ENCODE measurements at regions not wholly inside any gene's neighbourhood (a gene's known extent, or its start where the extent isn't known, plus 50 kb on each side); places are given as distances from the start of the nearest gene placed in this dataset.
"Not testable (repeated sequence)": the region's sequence is repeated elsewhere in the genome, so short reads cannot be mapped to it uniquely, and the experiment has no call there.

GRCh38 chr1:4489992-4490391, 164.4 kb upstream of the AJAP1 start:
- not testable (repeated sequence) for H3K27ac Mint-ChIP-seq, H3K4me3 Mint-ChIP-seq, H3K4me1 Mint-ChIP-seq, ATAC-seq, H3K36me3 Mint-ChIP-seq, H3K9me3 Mint-ChIP-seq
- peaks cover 41% of the 10 kb centered on the region for H3K27me3 Mint-ChIP-seq

DNA sequence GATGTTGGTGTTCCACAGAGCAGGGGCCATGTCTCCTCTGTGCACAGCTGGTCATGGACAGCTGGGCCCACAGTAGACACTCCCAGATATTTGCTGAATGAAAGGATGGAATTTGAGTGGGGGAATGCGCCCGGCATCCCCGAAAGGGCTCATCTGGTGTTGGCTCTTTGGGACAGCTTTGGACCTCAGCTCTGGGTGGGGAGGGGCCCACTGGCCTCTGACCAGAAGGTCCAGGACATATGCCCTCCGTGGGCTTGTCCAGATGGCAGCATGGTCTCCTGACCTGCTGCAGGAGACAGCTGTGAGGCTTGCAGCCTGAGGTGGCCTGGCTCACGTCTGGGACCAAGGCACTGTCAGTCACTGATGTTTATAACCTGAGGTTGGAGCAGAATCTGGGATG, 160.4 kb upstream of the AJAP1 start:
- H3K9me3 Mint-ChIP-seq: peaks cover 5% of the 10 kb centered on the region
- H3K27me3 Mint-ChIP-seq: peaks cover 20% of the 10 kb centered on the region
- H3K36me3 Mint-ChIP-seq: no peaks in the 10 kb centered on the region
- no peaks in the 10 kb centered on the region for H3K4me1 Mint-ChIP-seq
- no peak overlapping the region for H3K27ac Mint-ChIP-seq
- H3K4me3 Mint-ChIP-seq: no peak overlapping the region
- ATAC-seq: no peak

DNA sequence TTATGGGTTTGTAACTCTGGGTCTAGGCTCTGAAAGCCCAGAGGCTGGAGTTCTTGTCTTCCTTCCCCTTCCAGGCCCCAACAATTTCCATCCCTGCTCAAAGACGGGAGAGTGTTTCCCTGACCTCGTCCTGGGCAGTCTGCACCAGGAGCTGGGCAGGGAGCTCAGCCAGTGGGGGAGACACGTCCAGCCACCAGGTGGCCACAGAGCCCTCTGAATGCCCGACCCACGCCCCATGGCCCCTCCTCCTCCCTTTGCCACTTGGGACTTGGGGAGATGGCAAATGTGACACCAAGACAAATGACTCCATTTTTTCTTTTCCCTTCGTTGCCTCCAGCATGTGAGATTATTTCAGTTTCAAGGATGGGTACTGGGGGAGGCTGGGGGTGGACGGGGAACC, 159.9 kb upstream of the AJAP1 start:
- no peaks in the 10 kb centered on the region for H3K36me3 Mint-ChIP-seq
- no peak for ATAC-seq
- peaks cover 20% of the 10 kb centered on the region for H3K27me3 Mint-ChIP-seq
- no peak overlapping the region for H3K4me3 Mint-ChIP-seq
- H3K9me3 Mint-ChIP-seq: peaks cover 5% of the 10 kb centered on the region
- H3K27ac Mint-ChIP-seq: no peak overlapping the region
- H3K4me1 Mint-ChIP-seq: no peaks in the 10 kb centered on the region

- no peak overlapping the region for H3K27ac Mint-ChIP-seq
- H3K4me1 Mint-ChIP-seq: no peaks in the 10 kb centered on the region
- no peak for ATAC-seq
- peaks cover 5% of the 10 kb centered on the region for H3K9me3 Mint-ChIP-seq
- H3K27me3 Mint-ChIP-seq: peaks cover 20% of the 10 kb centered on the region
- no peak overlapping the region for H3K4me3 Mint-ChIP-seq
- no peaks in the 10 kb centered on the region for H3K36me3 Mint-ChIP-seq
Measured at GRCh38 chr1:4495809-4496208, 158.6 kb upstream of the AJAP1 start.

GRCh38 chr1:4500441-4500840, 154.0 kb upstream of the AJAP1 start:
- H3K9me3 Mint-ChIP-seq: no peaks in the 10 kb centered on the region
- no peaks in the 10 kb centered on the region for H3K36me3 Mint-ChIP-seq
- peaks cover 17% of the 10 kb centered on the region for H3K27me3 Mint-ChIP-seq
- ATAC-seq: no peak
- H3K4me3 Mint-ChIP-seq: no peak overlapping the region
- no peak overlapping the region for H3K27ac Mint-ChIP-seq
- no peaks in the 10 kb centered on the region for H3K4me1 Mint-ChIP-seq

DNA sequence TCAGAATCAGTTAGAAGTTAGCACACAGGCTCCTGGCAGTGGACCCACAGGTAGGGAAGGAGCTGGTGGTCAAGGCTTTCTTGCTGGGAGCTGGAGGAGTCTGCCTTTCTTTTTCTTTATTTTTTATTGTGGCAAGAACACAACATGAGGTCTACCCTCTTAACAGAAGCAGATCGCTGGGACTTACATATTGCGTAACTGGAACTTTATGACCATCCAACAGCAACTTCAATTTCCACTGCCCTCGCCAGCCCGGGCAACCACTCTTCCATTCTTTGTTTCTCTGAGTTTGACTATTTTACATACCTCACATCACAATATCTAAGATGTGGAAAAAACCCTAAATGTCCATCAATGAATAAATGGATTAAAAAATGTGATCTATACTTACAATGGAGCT, 147.8 kb upstream of the AJAP1 start:
- no peak overlapping the region for H3K4me3 Mint-ChIP-seq
- ATAC-seq: no peak
- no peaks in the 10 kb centered on the region for H3K4me1 Mint-ChIP-seq
- no peaks in the 10 kb centered on the region for H3K9me3 Mint-ChIP-seq
- no peaks in the 10 kb centered on the region for H3K36me3 Mint-ChIP-seq
- H3K27ac Mint-ChIP-seq: no peak overlapping the region
- peaks cover 46% of the 10 kb centered on the region for H3K27me3 Mint-ChIP-seq

DNA sequence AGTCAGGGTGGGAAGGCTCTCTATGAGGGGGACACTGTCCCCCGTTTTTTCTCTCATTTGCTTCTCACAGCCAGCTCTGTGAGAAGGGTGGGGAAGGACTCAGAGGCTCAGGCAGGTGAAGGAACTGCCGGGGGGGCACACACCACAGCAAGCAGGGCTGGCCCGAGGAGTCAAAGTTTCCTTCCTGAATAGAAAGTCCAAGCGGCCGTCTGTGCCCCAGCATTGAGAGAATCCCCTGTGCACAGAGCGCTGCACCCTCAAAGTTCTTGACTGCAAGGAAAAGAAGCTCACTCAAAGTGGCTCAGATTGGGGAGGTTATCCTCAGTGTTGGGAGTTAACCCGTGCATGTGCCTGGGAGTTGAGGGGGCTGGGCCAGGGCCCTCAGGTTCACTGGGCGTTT, 145.2 kb upstream of the AJAP1 start:
- Mint-ChIP-seq H3K27ac (no peak overlapping the region), H3K27me3 (peaks cover 40% of the 10 kb centered on the region), H3K36me3 (no peaks in the 10 kb centered on the region), H3K4me1 (no peaks in the 10 kb centered on the region), H3K4me3 (no peak overlapping the region), H3K9me3 (no peaks in the 10 kb centered on the region)
- no peak for ATAC-seq

DNA sequence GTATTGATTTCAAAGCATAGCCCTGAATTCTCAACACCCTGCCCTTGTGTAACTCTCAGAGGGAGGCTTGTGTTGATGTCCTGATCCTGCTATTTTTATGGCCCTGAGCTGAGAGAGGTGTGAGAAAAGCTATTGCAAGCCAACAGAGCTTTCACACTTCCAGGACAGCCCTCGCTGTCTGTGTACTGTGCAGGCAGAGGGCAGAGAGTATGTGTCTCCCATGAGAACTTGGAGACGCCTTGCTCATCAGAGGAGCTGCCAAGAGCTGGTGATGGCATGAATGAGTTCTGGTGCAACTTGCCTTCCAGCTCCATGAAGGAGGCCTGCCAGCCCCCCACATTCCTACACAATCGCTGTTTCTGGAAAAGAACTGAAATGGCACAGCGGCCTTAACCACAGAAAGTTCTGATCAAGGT, 144.1 kb upstream of the AJAP1 start:
- no peak for ATAC-seq
- Mint-ChIP-seq H3K27me3 (peaks cover 40% of the 10 kb centered on the region), H3K9me3 (peaks cover 4% of the 10 kb centered on the region), H3K4me1 (no peaks in the 10 kb centered on the region), H3K27ac (no peak overlapping the region), H3K36me3 (no peaks in the 10 kb centered on the region), H3K4me3 (no peak overlapping the region)

DNA sequence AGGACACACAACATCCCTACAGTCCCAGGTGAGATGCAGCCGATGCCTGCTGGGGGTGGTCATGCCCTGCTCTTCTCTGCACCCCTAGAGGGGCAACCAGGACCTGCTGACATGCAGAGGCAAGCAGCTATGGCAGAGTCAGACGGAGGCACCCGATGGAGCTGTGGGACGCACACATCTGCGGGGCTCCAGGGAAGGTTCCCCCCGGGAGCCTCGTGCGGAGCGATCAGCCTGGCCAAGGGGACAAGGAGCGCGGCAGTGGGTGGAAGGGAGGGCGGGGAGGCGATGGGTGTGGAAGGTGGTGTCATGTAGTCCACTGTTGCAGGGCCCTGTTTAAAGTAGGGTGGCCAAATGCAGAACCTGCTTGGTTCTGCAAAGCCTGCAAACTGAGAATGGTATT, 143.0 kb upstream of the AJAP1 start:
- Mint-ChIP-seq H3K4me1 (no peaks in the 10 kb centered on the region), H3K4me3 (no peak overlapping the region), H3K27me3 (peaks cover 40% of the 10 kb centered on the region), H3K9me3 (peaks cover 4% of the 10 kb centered on the region), H3K27ac (no peak overlapping the region), H3K36me3 (no peaks in the 10 kb centered on the region)
- no peak for ATAC-seq

GRCh38 chr1:4512636-4513035, 141.8 kb upstream of the AJAP1 start:
- ATAC-seq: no peak
- Mint-ChIP-seq H3K27ac (no peak overlapping the region), H3K4me3 (no peak overlapping the region), H3K27me3 (peaks cover 40% of the 10 kb centered on the region), H3K9me3 (peaks cover 4% of the 10 kb centered on the region), H3K4me1 (no peaks in the 10 kb centered on the region), H3K36me3 (no peaks in the 10 kb centered on the region)

- Mint-ChIP-seq H3K9me3 (peaks cover 4% of the 10 kb centered on the region), H3K4me1 (no peaks in the 10 kb centered on the region), H3K4me3 (no peak overlapping the region), H3K27me3 (peaks cover 37% of the 10 kb centered on the region), H3K27ac (no peak overlapping the region), H3K36me3 (no peaks in the 10 kb centered on the region)
- ATAC-seq: no peak
Measured at GRCh38 chr1:4513685-4514084, 140.7 kb upstream of the AJAP1 start.

- Mint-ChIP-seq H3K4me1 (no peaks in the 10 kb centered on the region), H3K27ac (no peak overlapping the region), H3K4me3 (no peak overlapping the region), H3K36me3 (no peaks in the 10 kb centered on the region), H3K9me3 (peaks cover 6% of the 10 kb centered on the region), H3K27me3 (peaks cover 21% of the 10 kb centered on the region)
- ATAC-seq: no peak
Measured at GRCh38 chr1:4515727-4516289, 138.6 kb upstream of the AJAP1 start.

- no peaks in the 10 kb centered on the region for H3K36me3 Mint-ChIP-seq
- H3K27ac Mint-ChIP-seq: no peak overlapping the region
- H3K27me3 Mint-ChIP-seq: peaks cover 20% of the 10 kb centered on the region
- ATAC-seq: no peak
- H3K4me3 Mint-ChIP-seq: no peak overlapping the region
- H3K4me1 Mint-ChIP-seq: no peaks in the 10 kb centered on the region
- H3K9me3 Mint-ChIP-seq: peaks cover 9% of the 10 kb centered on the region
Measured at GRCh38 chr1:4516596-4516995, 137.8 kb upstream of the AJAP1 start.

DNA sequence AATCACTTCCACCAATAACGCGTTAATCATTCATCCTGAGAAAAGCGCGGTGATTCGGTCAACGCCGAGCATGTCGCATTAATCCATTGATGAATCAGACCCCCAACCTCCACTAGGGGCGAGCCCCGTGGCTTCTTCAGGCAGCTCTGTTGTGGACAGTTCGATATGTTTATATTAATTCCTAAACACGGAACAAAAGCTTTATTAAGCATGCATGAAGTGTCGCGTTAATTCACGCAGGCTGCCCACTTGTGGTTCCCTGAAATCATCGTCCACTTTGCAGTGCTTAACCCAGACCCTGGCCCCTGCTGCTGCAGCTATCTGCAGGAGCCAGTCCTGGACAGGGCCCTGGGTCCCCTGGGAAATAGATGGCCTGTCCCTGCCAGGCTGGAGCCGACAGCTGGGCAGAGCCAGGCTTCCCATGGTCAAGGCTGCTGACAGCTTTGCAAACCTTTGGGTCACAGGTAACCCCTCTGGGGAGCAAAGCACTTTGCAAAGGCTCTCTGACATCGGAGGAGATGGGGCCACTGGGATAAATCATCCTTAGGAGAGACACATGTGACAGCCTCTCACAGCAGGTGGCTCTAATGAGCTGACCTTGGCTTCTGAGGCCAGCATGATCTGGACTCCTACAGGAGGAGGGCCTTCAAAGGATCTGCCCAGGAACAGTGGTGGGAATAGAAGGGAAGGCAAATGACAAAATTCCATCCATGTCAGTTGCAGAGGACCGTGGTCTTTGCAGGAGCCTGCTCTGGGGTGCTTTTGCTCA, 137.0 kb upstream of the AJAP1 start:
- Mint-ChIP-seq H3K27me3 (peaks cover 12% of the 10 kb centered on the region), H3K4me3 (no peak overlapping the region), H3K27ac (no peak overlapping the region), H3K4me1 (no peaks in the 10 kb centered on the region), H3K9me3 (peaks cover 9% of the 10 kb centered on the region), H3K36me3 (no peaks in the 10 kb centered on the region)
- ATAC-seq: no peak

- Mint-ChIP-seq H3K36me3 (no peaks in the 10 kb centered on the region), H3K27ac (no peak overlapping the region), H3K27me3 (peaks cover 9% of the 10 kb centered on the region), H3K4me1 (no peaks in the 10 kb centered on the region), H3K9me3 (peaks cover 9% of the 10 kb centered on the region), H3K4me3 (no peak overlapping the region)
- ATAC-seq: no peak
Measured at GRCh38 chr1:4518621-4519020, 135.8 kb upstream of the AJAP1 start.

DNA sequence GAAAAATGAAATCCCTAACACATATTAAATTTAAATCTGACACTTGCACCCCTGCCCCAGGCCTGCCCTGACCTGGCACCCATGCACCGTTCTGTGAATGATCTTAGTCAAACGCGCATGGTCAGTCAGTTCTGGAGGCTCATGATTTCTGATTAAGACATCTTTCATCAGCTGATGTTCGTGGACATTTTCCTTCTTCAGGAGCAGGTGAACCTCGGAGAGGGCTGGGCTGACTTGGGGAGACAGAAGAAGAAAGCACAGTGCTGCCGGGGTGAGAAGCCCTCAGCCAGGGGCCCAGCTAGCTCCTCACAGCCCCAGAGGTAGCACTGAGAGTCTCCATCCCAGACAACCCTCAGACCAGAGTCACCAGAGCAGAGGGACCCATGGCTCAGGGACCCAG, 134.5 kb upstream of the AJAP1 start:
- Mint-ChIP-seq H3K27ac (no peak overlapping the region), H3K4me3 (no peak overlapping the region), H3K36me3 (no peaks in the 10 kb centered on the region), H3K9me3 (peaks cover 4% of the 10 kb centered on the region), H3K4me1 (no peaks in the 10 kb centered on the region), H3K27me3 (peaks cover 9% of the 10 kb centered on the region)
- ATAC-seq: no peak

Data from stimulated activated memory B cell treated with anti-CD40 and anti-IgM and Interleukin-4, amounts not matched to agents 10 μg/mL and 1 μg/mL and 100 μg/mL, for 72 hours (primary cell).